Retina (tissue), 1 donor: ENCODE measurements at regions not wholly inside any gene's neighbourhood (a gene's known extent, or its start where the extent isn't known, plus 50 kb on each side); places are given as distances from the start of the nearest gene placed in this dataset.

ENCODE experiments used
- DNase-seq: peaks from one replicate; pipeline ENCODE4 v3.0.0-alpha.2; 2016

GRCh38 chr5:20105915-20106314 is 117.9 kb upstream of the CDH18 start:
- DNase-seq = no peak

- peak; percentile 53 for DNase-seq
Measured at GRCh38 chr5:20102293-20102692, 114.3 kb upstream of the CDH18 start.

- no peak for DNase-seq
Measured at GRCh38 chr5:20098694-20099093, 110.7 kb upstream of the CDH18 start.

- DNase-seq = no peak
Measured at GRCh38 chr5:20088361-20088760, 100.4 kb upstream of the CDH18 start.

- no peak for DNase-seq
Measured at GRCh38 chr5:20087299-20087698, 99.3 kb upstream of the CDH18 start.

GRCh38 chr5:20077186-20077585 is 89.2 kb upstream of the CDH18 start:
- no peak for DNase-seq

- no peak for DNase-seq
Measured at GRCh38 chr5:20056933-20057332, 68.9 kb upstream of the CDH18 start.

- DNase-seq = no peak
Measured at GRCh38 chr5:20055301-20055700, 67.3 kb upstream of the CDH18 start.

GRCh38 chr5:20050262-20050661 is 62.3 kb upstream of the CDH18 start:
- DNase-seq = no peak

- DNase-seq = no peak
Measured at GRCh38 chr5:20044460-20044859, 56.5 kb upstream of the CDH18 start.

GRCh38 chr5:20041326-20042274 is 53.6 kb upstream of the CDH18 start:
- DNase-seq = no peak

- DNase-seq = no peak
Measured at GRCh38 chr5:20040901-20041300, 52.9 kb upstream of the CDH18 start.
